ENCODE measurements at regions not wholly inside any gene's neighbourhood (a gene's known extent, or its start where the extent isn't known, plus 50 kb on each side); places are given as distances from the start of the nearest gene placed in this dataset.
"Not testable (repeated sequence)": the region's sequence is repeated elsewhere in the genome, so short reads cannot be mapped to it uniquely, and the experiment has no call there.

DNA sequence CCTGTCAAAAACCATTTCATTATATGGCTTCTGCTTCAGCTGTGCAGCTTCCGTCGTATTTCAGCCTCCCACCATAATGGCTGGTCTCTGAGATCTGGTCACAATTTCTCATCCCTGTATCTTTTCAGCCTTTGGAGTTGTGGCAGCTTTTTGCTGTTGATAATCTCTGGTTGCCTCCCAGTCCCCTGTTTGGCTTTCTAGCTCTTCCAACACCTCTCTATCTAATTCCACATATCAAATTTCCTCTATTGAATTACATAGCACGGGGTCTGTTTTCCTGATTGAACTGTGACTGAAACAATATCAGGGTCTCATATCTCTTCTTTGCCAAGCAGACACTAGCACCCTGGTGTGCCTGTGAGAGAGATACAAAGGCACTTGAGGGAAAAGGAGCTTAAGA lies 222.1 kb upstream of the OBI1 start:
- in situ Hi-C loops (cut with MboI; ENCODE audit: low sequenced_read_pairs): no loop called here

DNA sequence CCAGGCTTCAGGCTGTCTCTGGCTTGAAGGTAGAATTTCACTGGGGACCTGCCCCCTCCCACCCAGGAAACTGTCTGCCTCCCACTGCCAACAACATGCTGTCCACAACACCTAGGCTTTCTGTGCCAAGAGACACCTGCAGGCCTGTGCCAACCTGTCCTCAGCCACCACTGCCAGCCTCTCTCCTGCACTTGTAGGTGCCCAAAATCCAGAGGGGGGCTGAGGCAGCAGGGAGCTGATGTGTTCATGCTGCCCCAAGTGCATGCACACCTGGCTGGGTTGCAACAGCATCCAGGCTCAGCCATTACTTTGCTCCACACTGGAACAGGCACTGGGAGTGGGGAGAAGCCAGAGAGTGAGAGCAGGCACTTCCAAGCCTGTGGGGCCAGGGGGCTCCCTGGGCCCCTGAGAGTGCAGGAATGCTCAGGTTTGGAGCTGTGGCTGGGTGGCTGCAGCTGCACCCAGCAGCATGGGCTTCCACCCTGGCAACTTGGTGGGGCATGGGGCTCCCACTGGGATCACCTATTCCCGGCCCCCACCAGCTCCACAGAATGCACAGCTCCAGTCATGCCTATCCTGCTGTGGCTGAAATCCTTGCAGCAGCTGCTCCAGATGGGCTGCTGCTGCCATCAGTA lies 218.1 kb upstream of the OBI1 start:
- in situ Hi-C loops (cut with MboI; ENCODE audit: low sequenced_read_pairs): no loop called here

DNA sequence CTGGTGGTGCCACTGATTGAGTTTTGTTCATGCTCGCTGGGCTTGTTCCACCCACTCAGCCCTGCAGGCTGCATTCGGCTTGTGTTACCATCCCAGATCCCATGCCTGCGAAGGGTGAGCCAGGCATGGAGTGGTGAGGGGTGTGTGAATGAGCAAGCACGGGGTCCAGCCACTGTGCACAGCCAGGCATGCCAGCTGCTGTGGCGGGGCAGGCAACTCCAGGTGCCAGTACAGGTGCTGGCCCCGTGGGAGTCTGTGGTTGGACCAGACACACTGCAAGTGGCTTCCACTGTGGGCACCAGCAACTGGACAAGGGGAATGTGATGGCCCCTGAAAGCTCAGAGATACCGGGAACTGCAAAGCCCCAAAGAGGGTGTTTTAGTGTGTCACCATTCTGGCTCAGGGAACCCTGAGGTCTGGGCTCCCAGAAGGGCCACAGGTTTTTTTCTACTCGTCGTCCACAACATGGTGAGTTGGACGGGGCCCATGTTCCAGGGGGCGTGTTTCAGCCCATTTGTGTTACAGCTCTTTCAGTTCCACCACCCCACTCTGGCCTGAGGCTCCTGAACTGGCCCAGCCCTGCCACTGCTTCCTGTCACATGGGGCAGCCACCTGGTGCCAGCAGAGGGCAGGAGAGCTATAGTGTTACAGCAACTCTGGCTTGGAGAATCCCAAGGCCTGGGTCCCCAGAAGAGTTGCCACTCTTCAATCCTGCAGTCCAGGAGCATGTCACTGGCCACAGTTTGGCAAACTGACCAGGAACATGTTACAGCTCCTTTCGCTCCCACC lies 217.0 kb upstream of the OBI1 start:
- in situ Hi-C loops (cut with MboI; ENCODE audit: low sequenced_read_pairs): no loop called here

DNA sequence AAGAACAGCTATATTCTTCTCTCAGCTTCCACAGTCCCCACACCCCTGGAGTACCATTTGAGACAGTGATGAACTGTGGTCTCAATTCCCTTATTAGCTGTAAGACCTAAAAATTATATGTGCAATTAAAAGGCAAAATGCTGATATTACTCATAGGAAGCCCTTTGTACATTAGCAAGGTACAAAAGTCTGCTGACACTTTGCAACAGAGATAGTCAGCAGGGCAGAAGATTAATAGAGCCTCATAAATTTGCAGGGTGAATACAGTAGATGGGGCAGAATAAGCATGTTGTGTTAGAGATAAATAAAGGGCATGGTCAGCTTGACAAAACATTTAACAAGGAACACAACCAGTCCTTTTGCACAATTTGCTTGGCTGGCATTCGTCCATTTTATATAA lies 210.0 kb upstream of the OBI1 start:
- in situ Hi-C loops (cut with MboI; ENCODE audit: low sequenced_read_pairs): no loop called here

DNA sequence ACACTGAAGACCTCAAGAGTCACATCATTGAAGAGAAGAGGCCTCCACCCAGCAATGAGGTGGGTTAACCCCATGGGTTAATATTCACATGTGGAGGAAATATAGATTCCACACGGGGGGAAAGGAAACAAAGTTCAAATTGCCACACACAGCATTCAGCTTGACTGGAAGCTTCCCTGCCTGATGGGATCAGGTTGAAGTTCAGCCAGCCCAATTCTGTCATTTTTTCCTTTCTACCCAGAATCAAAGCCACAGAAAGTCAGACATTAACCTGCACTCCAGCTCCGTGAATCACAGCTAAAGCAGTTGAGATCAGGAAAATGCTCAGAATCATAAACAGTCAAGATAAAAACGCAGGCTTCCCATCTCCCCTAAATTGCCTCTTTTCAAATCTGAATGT lies 208.7 kb upstream of the OBI1 start:
- in situ Hi-C loops (cut with MboI; ENCODE audit: low sequenced_read_pairs): no loop called here

DNA sequence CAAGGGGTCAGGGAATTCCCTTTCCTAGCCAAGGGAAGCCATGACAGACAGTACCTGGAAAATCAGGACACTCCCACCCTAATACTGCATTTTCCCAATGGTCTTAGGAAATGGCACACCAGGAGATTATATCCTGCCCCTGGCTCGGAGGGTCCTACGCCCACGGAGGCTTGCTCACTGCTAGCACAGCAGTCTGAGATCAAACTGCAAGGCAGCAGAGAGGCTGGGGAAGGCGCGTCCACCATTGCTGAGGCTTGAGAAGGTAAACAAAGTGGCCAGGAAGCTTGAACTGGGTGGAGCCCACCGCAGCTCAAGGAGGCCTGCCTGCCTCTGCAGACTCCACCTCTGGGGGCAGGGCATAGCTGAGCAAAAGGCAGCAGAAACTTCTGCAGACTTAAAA lies 207.1 kb upstream of the OBI1 start:
- in situ Hi-C loops (cut with MboI; ENCODE audit: low sequenced_read_pairs): not testable (repeated sequence)

DNA sequence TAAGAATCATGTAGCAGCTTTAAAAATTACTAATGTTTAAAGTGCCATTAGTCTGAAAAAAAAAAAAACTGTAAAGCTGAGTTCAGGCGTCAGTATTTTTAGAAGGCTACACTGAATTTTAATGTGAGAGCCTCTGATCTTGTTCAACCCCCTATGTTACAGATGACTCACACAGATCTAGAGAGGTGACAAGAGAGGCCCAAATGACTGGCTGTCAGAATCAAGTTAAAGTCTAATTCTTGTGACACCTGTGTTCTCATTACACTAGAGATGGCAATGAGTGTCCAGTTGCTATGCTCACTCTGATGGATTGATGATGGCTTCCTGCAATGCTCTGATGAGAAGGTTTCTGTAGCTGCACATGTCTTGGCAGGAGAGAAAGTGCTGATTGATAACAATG lies 203.5 kb upstream of the OBI1 start:
- in situ Hi-C loops (cut with MboI; ENCODE audit: low sequenced_read_pairs): no loop called here

DNA sequence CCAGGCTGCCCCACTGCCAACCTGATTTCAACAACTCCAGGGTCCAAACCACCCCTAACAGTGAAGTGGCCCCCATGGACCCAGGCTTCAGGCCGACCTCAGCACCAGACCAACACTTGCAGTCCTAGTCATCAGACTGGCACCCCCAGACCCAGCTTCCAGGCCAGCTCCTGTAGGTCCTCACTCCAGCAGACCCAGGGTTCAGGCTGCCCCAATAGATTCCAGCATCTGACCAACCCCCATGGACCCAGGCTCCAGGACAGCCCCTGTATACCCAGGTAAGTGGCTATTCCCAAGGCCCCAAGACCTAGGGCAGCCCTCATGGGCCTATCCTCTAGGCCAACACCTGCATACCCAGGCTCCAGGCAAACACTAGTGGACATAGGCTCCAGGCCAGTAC lies 193.8 kb upstream of the OBI1 start:
- in situ Hi-C loops (cut with MboI; ENCODE audit: low sequenced_read_pairs): no loop called here

DNA sequence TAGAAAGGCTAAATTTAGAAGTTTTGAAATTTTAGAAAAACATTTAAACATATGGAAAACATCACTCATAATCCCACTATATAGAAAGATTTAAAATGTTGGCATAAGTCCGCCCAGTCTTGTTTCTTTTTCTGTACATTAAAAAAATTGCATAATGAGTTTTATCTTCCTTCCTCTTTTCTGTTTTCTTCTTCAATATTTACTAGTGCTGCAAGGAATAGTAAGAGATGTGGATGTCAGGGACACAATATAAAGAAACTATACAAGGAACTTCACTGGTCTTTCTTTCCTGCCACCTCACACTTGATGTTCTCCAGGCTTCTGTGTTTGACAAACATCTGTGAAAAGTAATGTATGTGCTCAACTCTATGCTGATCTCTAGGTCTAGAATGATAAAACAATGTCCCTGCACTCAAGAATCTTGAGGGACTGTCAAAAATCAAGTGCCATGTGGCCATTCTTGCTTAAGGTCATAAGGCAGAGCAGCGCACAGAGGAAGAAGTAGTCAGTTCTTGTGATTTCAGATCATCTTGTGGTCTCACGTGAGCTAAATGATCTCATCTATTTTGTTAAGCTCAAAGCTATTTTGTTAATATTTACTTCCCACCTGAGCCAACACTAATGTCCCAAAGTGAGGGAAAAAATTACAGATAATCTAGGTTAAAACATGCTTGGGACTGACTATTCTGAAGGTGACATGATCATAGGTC lies 186.9 kb upstream of the OBI1 start:
- in situ Hi-C loops (cut with MboI; ENCODE audit: low sequenced_read_pairs): no loop called here

DNA sequence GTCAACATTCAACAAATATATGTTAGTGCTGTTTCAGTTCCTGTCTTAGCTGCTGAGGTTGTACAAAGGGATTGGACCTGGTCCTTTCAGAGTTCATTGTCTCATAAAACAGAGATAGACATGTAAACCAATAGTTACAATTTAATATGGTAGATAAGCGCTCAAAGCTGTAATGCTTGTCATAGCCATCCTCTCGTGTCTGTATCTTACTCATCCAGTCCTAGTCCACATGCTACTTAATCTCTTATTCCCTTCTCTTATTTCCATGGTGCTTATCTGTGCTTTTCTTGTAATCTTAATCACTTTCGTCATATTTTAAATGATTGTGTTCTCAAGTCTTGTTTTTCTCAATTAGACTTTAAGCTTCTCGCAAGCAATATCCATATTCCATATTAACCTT lies 185.2 kb upstream of the OBI1 start:
- in situ Hi-C loops (cut with MboI; ENCODE audit: low sequenced_read_pairs): no loop called here

DNA sequence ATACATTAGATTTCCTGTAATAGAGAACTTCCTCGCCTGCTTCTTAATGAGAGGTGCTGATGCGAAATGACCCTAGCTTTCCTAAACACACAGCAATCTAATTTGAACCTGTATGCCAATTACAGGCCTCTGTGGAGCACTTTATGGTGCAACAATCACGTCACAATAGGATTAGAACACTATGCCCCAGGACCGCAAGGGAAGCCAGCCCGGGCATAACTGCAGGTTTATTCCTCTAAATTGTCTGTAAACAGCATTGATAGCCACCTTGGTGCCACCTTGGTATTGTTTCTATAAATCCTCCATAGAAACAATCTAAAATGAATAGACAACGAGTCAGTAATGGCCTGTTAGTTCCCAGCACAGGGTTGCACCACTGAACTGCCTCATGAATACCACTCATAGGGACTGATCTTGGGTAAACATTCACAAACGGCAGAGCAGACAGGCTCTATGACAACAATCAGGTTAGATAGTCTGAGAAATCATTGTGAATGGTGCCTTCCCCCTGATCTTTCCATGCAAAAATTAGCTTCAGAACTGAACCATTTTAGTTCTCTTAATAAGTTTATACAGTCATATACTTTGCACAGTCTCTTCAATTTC lies 182.5 kb upstream of the OBI1 start:
- in situ Hi-C loops (cut with MboI; ENCODE audit: low sequenced_read_pairs): no loop called here

DNA sequence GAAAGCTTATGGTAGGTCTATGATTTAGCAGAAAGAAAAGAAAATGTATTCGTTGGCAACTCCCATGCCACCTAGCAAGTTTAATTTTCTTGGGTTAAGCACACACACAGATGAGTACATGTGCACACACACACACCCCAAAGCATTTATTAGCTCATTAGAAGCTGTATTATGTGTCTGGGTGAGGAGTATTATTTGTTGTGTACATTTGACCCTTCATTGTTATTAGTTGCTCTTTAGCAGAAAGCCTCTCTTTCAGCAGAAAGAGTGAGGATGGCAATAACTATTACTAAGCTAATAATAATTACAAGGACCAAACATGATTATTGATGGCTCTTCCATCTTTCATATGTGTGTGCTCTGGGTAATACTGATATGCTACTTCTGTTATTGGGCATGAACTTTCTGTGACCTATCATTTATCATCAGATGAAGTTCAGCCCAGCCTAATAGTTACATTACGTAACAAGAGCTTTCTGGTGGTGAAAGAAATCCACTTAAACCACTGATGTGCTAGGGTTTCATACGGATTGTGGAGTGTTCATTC lies 177.4 kb upstream of the OBI1 start:
- in situ Hi-C loops (cut with MboI; ENCODE audit: low sequenced_read_pairs): no loop called here

DNA sequence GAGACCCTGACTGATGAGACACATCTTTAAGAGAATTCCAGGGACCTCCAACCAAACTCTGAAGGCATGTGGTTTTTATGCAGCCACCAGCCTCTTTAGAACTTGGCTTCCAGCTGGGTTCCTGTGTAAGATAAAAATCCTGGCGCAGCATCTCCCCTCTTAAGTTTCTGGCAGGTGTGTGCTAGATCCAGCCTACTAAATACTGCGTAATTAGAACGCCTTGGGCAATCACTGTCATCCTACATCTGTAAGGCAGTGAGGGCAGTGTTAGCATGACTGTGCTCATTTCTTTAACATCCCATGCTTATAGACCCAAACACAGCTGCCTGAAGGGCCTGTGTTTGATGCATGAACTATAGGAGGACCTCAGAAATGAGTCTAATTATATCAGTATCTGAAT lies 173.5 kb upstream of the OBI1 start:
- in situ Hi-C loops (cut with MboI; ENCODE audit: low sequenced_read_pairs): no loop called here

DNA sequence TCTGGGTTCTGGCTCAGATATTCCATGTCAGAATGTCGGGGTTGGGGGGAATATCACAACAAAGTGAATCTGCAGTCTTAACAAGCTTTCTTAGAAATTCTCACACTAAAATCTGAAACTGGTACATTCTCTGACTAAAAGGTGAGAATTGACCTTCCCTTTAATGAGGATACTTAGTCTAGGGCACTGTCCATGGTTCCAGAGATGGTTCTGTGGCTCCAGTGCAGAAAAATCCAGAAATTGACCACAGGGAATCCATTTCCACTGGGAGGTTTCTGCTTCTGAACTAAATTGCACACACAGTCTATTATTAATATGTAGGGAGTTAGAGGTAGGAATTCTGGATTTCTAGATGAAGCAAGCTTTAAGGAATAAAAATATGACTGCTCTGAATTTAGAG lies 171.6 kb upstream of the OBI1 start:
- in situ Hi-C loops (cut with MboI; ENCODE audit: low sequenced_read_pairs): no loop called here

DNA sequence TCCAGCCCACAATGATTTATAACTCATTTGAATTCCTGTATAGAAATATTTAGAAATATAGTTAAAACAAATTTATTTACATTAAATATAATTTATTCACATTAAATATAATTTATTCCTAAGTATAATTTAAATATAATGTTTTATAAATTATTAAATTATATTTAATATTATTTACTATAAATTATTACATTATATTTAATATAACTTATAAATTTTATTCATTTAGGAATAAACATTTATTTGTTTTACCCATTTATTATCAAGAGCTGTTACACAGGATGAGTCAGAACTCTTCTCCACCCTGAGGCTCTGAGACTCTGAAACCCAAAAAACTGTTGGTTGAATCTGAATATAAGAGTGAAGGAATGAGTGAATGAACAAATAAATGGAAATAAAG lies 170.9 kb upstream of the OBI1 start:
- in situ Hi-C loops (cut with MboI; ENCODE audit: low sequenced_read_pairs): no loop called here

DNA sequence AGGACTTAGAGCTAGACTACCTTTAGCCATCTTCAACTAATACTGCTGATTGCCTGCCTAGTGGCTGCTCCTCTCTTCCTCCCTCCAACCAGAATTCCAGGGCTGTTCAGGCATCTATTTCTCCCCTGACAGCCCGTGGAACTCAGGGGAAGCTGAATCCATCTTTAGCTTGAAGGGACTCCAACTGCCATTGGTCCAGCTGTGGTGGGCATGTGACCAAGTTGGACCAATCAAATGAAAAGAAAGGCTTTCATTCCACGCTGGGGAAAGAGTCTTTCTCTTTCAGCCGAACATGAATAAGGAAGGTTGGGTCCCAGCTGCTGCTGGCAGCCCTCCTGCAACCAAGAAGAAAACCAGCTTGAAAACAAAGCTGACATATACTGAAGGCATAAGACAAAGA lies 168.5 kb upstream of the OBI1 start:
- in situ Hi-C loops (cut with MboI; ENCODE audit: low sequenced_read_pairs): no loop called here

DNA sequence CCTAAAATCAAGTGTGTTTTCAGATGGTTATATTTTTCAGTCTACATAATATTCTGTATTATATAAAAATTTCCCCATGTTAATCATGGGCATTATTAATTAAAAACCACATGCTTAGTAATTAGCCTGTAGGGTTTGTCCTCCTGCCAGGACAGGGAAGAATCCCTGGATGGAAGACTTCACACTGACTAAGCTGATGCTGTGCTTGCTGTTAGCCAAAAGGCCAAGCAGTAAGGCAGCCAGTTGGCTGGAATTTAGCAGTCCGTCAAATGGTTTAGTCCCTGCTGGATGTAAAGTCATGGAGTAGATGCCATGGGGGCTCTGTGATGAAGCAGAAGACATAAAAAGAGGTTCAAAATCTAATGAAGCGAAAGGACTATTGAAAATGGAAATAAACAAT lies 168.0 kb upstream of the OBI1 start:
- in situ Hi-C loops (cut with MboI; ENCODE audit: low sequenced_read_pairs): no loop called here

DNA sequence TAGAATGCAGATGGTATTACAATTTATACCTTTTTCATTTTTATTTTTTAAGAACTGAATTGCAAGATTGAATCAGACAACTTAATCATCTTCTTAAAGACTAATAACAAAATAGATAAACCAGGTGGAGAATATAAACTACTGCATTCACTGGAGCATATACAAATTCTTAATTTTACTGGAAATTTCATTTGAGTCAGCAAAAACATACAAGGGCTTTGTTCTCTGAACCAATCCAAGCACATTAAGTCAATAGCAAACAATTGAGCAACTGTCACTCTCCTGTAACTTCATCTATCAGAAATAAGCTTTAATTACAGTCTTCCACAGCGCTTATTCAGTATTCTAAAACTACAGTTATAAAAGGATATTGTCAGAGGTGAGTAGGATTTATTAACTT lies 167.4 kb upstream of the OBI1 start:
- in situ Hi-C loops (cut with MboI; ENCODE audit: low sequenced_read_pairs): no loop called here

DNA sequence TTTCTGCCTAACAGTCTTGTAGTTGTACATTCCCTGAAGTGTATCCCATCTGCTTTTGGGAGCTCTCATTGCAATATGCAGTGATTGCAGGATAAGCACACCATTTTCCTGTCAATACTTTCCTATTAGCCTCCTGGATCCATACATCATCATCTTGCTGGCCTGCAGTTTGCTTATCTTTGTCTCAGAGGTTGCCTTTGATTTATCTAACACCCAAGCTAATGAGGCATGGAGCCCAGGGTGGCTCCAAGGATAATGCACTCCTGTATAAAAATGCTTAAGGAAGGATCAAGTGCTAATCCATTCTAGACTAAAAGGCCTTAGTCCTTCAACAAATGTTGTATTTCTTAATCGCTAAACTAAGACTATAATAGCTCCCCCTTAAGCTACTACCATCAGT lies 161.6 kb upstream of the OBI1 start:
- in situ Hi-C loops (cut with MboI; ENCODE audit: low sequenced_read_pairs): no loop called here

DNA sequence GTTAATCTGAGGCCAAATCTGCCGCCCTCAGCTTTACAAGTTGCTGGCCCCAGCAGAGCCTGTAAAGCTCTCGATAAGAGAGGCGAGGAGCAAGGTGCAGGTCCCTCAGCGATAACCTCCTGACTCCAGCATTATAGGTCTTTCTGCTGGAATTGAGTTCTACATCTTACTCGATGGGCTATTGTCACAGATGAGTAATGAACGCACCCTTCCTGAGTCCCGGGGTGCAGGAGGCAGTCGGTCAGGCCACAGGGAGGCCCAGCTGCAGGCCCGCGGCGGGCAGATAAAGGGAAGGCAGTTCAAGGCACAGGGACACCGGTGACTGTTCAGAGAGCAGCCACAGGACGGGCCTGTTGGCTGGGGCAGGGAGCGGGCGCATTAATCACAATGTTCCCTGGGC lies 157.6 kb upstream of the OBI1 start:
- in situ Hi-C loops (cut with MboI; ENCODE audit: low sequenced_read_pairs): no loop called here

DNA sequence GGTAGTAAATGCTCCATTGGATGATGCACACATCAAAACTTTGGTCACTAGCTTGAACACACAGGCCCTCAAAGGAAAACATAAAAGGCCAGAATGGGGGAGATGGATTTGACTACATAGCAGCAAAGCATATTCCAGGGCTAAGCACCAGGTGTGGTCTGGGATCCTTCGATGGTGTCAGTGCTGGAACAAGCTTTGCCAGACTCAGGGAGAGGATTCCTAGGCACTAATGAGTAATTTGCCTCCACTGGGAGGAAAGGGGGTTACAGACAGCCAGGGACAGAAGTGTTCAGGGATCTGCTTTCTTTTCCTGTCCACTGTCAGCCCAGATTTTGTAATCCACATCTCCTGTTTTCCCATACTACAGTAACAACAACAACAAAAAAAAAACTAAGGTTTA lies 157.2 kb upstream of the OBI1 start:
- in situ Hi-C loops (cut with MboI; ENCODE audit: low sequenced_read_pairs): no loop called here

DNA sequence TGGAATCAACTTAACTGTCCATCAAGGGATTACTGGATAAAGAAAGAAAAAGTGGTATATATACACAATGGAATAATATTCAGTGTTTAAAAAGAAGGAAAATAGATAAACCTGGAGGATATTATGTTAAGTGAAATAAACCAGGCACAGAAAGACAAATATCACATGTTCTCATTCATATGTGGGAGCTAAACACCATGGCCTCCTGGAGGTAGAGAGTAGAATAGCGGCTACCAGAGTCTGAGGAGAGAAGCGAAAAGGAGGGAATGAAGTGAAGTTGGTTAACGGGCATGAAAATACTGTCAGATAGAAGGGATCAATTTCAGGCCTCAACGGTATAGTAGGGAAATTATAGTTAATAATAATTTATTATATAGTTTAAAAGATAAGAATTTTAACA lies 147.5 kb upstream of the OBI1 start:
- in situ Hi-C loops (cut with MboI; ENCODE audit: low sequenced_read_pairs): no loop called here
